Ascending aorta (tissue), 2 donors: ENCODE measurements at regions not wholly inside any gene's neighbourhood (a gene's known extent, or its start where the extent isn't known, plus 50 kb on each side); places are given as distances from the start of the nearest gene placed in this dataset.

Experiments used
- DNase-seq, 2 donors: peaks; one replicate each; pipeline ENCODE4 v3.0.0-alpha.2; 2019; ENCODE audit warnings: low spot score in 2 of 2
- H3K27ac ChIP-seq, 2 donors: fragments of 200-600 bp; sonication (generic); one replicate each; pipeline ENCODE4 v1.5.1; 2016 to 2017; ENCODE audit warnings: mild to moderate bottlenecking in 1 of 2
- H3K27me3 ChIP-seq: fragments of 200-600 bp; sonication (generic); one replicate; pipeline ENCODE4 v1.5.1; 2017
- H3K36me3 ChIP-seq, 2 donors: fragments of 200-600 bp; sonication (generic); one replicate each; pipeline ENCODE4 v1.5.1; 2016
- H3K4me1 ChIP-seq, 2 donors: fragments of 200-600 bp; sonication (generic); one replicate each; pipeline ENCODE4 v1.5.1; 2016 to 2017; ENCODE audit warnings: mild to moderate bottlenecking in 1 of 2
- H3K4me3 ChIP-seq, 2 donors: fragments of 200-600 bp; sonication (generic); one replicate each; pipeline ENCODE4 v1.5.1; 2016 to 2017; ENCODE audit warnings: mild to moderate bottlenecking in 1 of 2
- H3K9me3 ChIP-seq, 2 donors: fragments of 200-600 bp; sonication (generic); one replicate each; pipeline ENCODE4 v1.5.1; 2016
- intact Hi-C: fragments of 100-400 bp; cut with DNase I; formaldehyde crosslinking; loops from one replicate; pipeline ENCODE4 v1.15.1; 2023
- TF ChIP-seq, protein P1 (sequence below), 3 experiments: fragments of 200-600 bp in 2 of 3; fragments of 450-650 bp in 1 of 3; sonication (generic) in 2 of 3; IDR thresholded peaks; one replicate each; pipeline ENCODE4 v1.5.1; 2016 to 2019; ENCODE audit warnings: antibody characterized with exemption in 3 of 3, mild to moderate bottlenecking in 1 of 3, moderate library complexity in 1 of 3

DNA sequence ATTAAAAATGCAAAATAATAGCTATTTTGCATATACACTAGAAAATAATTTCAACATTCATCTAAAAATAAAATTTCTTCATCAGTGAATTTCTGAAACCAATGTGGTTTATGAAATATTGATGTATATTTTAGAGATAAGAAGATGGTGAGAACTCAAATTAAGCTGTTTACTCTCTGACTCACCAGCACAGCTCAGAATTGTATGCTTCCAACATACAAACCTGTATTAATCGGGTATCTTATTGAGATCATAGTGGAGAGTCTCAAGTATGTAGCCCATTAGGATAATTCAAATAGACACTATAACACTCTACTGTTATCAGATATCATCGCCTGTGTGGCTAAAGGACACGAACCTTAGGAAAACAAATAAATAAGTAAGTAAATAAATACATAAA is 899.5 kb upstream of the INTU start:
- Histone ChIP-seq H3K4me1 (no peaks in the 10 kb centered on the region), H3K27me3 (no peaks in the 10 kb centered on the region), H3K36me3 (no peaks in the 10 kb centered on the region), H3K27ac (no peak overlapping the region), H3K4me3 (no peak overlapping the region), H3K9me3 (no peaks in the 10 kb centered on the region)
- intact Hi-C loops = no loop called here
- TF ChIP-seq, protein P1, sequence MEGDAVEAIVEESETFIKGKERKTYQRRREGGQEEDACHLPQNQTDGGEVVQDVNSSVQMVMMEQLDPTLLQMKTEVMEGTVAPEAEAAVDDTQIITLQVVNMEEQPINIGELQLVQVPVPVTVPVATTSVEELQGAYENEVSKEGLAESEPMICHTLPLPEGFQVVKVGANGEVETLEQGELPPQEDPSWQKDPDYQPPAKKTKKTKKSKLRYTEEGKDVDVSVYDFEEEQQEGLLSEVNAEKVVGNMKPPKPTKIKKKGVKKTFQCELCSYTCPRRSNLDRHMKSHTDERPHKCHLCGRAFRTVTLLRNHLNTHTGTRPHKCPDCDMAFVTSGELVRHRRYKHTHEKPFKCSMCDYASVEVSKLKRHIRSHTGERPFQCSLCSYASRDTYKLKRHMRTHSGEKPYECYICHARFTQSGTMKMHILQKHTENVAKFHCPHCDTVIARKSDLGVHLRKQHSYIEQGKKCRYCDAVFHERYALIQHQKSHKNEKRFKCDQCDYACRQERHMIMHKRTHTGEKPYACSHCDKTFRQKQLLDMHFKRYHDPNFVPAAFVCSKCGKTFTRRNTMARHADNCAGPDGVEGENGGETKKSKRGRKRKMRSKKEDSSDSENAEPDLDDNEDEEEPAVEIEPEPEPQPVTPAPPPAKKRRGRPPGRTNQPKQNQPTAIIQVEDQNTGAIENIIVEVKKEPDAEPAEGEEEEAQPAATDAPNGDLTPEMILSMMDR (IDR thresholded peaks at IDR 0.05) = no peak
- no peak for DNase-seq

DNA sequence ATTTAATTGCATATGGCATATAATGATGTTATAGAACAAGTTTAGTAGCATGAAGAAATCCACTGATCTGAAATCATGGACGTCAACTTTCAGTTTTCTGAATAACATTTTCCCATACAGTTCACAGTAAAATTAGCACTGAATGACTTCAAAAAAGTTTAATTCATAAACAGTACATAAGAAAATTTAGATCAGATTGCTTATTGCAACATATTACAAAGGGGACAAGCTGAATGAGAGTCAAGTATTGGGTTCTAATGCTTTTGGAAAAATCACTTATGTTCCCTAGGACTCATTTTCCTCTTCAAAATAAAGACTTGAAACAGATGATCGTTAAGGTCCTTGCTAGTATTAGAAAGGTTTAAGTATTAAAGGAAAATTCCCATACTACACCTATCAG is 898.3 kb upstream of the INTU start:
- no peak overlapping the region for H3K27ac ChIP-seq
- H3K4me1 ChIP-seq = no peaks in the 10 kb centered on the region
- H3K9me3 ChIP-seq = no peaks in the 10 kb centered on the region
- H3K4me3 ChIP-seq = no peak overlapping the region
- no peaks in the 10 kb centered on the region for H3K27me3 ChIP-seq
- intact Hi-C loops = no loop called here
- no peaks in the 10 kb centered on the region for H3K36me3 ChIP-seq
- TF ChIP-seq, protein P1 (IDR thresholded peaks at IDR 0.05) = no peak
- DNase-seq = no peak

DNA sequence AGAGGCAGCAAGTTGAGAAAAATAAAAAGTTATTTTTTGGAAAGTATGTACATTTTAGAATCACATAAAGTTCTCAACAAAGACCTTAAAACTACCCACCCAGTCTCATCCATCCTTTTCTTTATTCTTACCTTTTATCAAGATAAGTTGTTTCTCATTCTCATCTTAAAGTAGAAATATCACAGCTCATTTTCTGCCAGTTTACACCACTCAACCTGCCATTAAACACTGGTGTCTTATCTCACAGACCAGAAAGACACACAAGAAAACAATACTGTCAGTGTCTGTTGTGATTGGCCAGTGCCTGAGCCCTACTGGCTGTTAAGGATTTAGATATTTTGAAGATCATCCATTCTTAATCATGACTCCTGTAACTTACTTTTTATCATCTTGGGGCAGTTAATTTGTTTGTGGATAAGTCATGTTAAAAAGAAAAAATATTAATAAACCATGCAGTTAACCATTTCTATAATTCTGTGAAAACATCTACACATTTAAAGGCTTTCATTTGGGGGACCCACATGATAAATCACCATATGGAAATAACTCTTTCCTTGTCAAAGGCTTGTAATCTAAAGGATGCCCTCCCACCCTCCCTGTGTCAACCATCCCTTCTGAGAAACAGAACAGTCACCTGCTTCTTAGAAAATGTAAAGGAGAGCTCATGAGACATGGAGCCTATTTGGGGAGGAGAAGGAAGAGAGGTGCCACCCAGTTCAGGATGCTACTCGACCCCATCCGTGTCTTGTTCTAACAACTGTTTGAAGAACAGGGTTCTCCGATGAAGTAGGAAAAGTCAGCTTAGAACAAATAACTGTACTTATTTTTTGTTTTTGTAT is 897.2 kb upstream of the INTU start:
- Histone ChIP-seq H3K36me3 (no peaks in the 10 kb centered on the region), H3K9me3 (no peaks in the 10 kb centered on the region), H3K4me1 (no peaks in the 10 kb centered on the region), H3K27me3 (no peaks in the 10 kb centered on the region), H3K4me3 (no peak overlapping the region), H3K27ac (no peak overlapping the region)
- intact Hi-C loops = no loop called here
- TF ChIP-seq, protein P1 (IDR thresholded peaks at IDR 0.05) = no peak
- DNase-seq = no peak

DNA sequence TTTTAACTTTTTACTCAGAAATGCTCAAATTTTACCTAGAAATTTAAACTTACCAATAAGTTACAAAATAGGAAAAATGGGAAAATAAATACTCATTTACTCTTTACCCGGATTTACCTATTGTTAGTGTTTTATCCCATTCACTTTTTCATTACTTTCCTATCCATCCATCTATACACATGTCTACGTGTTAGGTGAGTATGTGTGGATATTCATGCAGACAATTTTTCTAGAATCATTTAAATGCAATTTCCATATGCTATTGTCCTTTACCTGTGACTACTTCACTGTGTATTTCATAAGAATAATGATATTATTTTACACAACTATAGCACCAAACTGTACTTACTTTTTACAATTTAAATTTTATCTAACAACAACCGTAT is 896.6 kb upstream of the INTU start:
- Histone ChIP-seq H3K36me3 (no peaks in the 10 kb centered on the region), H3K4me1 (no peaks in the 10 kb centered on the region), H3K4me3 (no peak overlapping the region), H3K27ac (no peak overlapping the region), H3K27me3 (no peaks in the 10 kb centered on the region), H3K9me3 (no peaks in the 10 kb centered on the region)
- TF ChIP-seq, protein P1 (IDR thresholded peaks at IDR 0.05) = no peak
- no peak for DNase-seq
- intact Hi-C loops = no loop called here

DNA sequence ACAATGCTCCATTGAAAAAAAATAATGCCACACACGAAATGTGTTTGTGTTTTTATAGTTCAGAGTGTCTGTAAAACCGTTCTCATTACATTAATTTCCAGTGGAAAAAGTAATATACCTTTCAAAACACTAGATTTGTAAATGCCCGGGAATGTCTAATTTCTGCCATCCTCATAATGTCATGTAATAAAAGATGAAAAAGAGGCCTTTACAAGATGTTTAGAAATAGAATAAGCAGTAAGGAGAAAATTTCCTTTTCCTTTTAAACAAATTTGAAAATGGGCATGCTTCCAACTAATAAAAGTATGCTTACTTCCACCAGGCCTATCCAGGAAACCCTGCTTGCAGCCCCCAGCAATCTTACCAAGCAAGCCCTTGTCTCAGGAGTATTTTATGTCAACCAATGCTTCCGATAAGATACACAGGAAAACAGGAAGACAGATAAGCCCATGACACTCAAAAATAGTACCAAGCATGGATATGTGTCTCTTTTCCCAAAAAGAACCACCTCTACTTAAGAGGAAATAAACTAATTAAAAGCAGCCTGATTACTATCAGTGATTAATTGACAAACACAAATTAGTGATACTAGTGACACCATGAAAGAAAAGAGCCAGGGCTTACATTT is 894.7 kb upstream of the INTU start:
- H3K36me3 ChIP-seq = no peaks in the 10 kb centered on the region
- TF ChIP-seq, protein P1 (IDR thresholded peaks at IDR 0.05) = no peak
- no peak overlapping the region for H3K27ac ChIP-seq
- intact Hi-C loops = no loop called here
- peaks cover 0 to 3% of the 10 kb centered on the region in 2 donors for H3K4me1 ChIP-seq
- H3K4me3 ChIP-seq = no peak overlapping the region
- no peak for DNase-seq
- H3K27me3 ChIP-seq = no peaks in the 10 kb centered on the region
- H3K9me3 ChIP-seq = no peaks in the 10 kb centered on the region
